Neural crest cell (in vitro differentiated cells): ENCODE measurements at regions not wholly inside any gene's neighbourhood (a gene's known extent, or its start where the extent isn't known, plus 50 kb on each side); places are given as distances from the start of the nearest gene placed in this dataset.

Experiments
- DNase-seq: peaks from one replicate; pipeline ENCODE4 v3.0.0; 2021; ENCODE audit warnings: low read depth, mixed read lengths, low spot score
- H3K27ac Mint-ChIP-seq: one replicate; pipeline ENCODE4 v1.8.0; 2021; ENCODE audit warnings: mild to moderate bottlenecking, mixed read lengths; ENCODE audit not compliant: unreplicated experiment
- H3K27me3 Mint-ChIP-seq: 2 replicates; pipeline ENCODE4 v1.8.0; 2021; ENCODE audit warnings: low read depth, mild to moderate bottlenecking, mixed read lengths
- H3K36me3 Mint-ChIP-seq: 2 replicates; pipeline ENCODE4 v1.8.0; 2021; ENCODE audit warnings: low read depth, mild to moderate bottlenecking, mixed read lengths
- H3K4me1 Mint-ChIP-seq: 2 replicates; pipeline ENCODE4 v1.8.0; 2021; ENCODE audit warnings: mixed read lengths
- H3K4me3 Mint-ChIP-seq: one replicate; pipeline ENCODE4 v1.8.0; 2021; ENCODE audit warnings: mild to moderate bottlenecking, mixed read lengths
- H3K9me3 Mint-ChIP-seq: 2 replicates; pipeline ENCODE4 v1.8.0; 2021; ENCODE audit warnings: mixed read lengths
- CTCF ChIP-seq: fragments of 200-600 bp; sonication (generic); conservative IDR thresholded peaks from 2 replicates; pipeline ENCODE4 v1.5.0; 2021; ENCODE audit warnings: antibody characterized with exemption, mild to moderate bottlenecking

- Mint-ChIP-seq H3K27me3 (no peaks in the 10 kb centered on the region), H3K27ac (no peak overlapping the region), H3K4me3 (no peak overlapping the region), H3K36me3 (no peaks in the 10 kb centered on the region), H3K9me3 (no peaks in the 10 kb centered on the region), H3K4me1 (no peaks in the 10 kb centered on the region)
- no peak for DNase-seq
- no peak for TF ChIP-seq CTCF
Measured at GRCh38 chr2:146837857-146838256, 1007.0 kb upstream of the ACVR2A start.

- no peak overlapping the region for H3K4me3 Mint-ChIP-seq
- no peak overlapping the region for H3K27ac Mint-ChIP-seq
- no peaks in the 10 kb centered on the region for H3K27me3 Mint-ChIP-seq
- no peak for DNase-seq
- peaks cover 2% of the 10 kb centered on the region for H3K9me3 Mint-ChIP-seq
- TF ChIP-seq CTCF, result no peak
- no peaks in the 10 kb centered on the region for H3K4me1 Mint-ChIP-seq
- no peaks in the 10 kb centered on the region for H3K36me3 Mint-ChIP-seq
Measured at GRCh38 chr2:146826388-146826787, 1018.4 kb upstream of the ACVR2A start.

- Mint-ChIP-seq H3K4me1 (no peaks in the 10 kb centered on the region), H3K9me3 (no peaks in the 10 kb centered on the region), H3K27ac (no peak overlapping the region), H3K4me3 (no peak overlapping the region), H3K27me3 (no peaks in the 10 kb centered on the region), H3K36me3 (no peaks in the 10 kb centered on the region)
- DNase-seq, result no peak
- TF ChIP-seq CTCF, result no peak
Measured at GRCh38 chr2:146821836-146822316, 1023.0 kb upstream of the ACVR2A start.

GRCh38 chr2:146820672-146821071, 1024.2 kb upstream of the ACVR2A start:
- H3K4me1 Mint-ChIP-seq, result no peaks in the 10 kb centered on the region

GRCh38 chr2:146818122-146818521, 1026.7 kb upstream of the ACVR2A start:
- Mint-ChIP-seq H3K9me3 (peaks cover 3% of the 10 kb centered on the region), H3K27ac (no peak overlapping the region), H3K36me3 (no peaks in the 10 kb centered on the region), H3K27me3 (no peaks in the 10 kb centered on the region), H3K4me3 (no peak overlapping the region), H3K4me1 (no peaks in the 10 kb centered on the region)
- DNase-seq, result no peak
- no peak for TF ChIP-seq CTCF

More at GRCh38 chr2:146820672-146821071, 1024.2 kb upstream of the ACVR2A start:
- Mint-ChIP-seq H3K9me3 (no peaks in the 10 kb centered on the region), H3K27ac (no peak overlapping the region), H3K27me3 (no peaks in the 10 kb centered on the region), H3K4me3 (no peak overlapping the region), H3K36me3 (no peaks in the 10 kb centered on the region)
- TF ChIP-seq CTCF, result no peak
- DNase-seq, result no peak

GRCh38 chr2:146817613-146818012, 1027.2 kb upstream of the ACVR2A start:
- Mint-ChIP-seq H3K27ac (no peak overlapping the region), H3K36me3 (no peaks in the 10 kb centered on the region), H3K4me1 (no peaks in the 10 kb centered on the region), H3K4me3 (no peak overlapping the region), H3K27me3 (no peaks in the 10 kb centered on the region), H3K9me3 (peaks cover 4% of the 10 kb centered on the region)
- no peak for TF ChIP-seq CTCF
- DNase-seq, result no peak
